HG03060 (cell line): ENCODE measurements at regions not wholly inside any gene's neighbourhood (a gene's known extent, or its start where the extent isn't known, plus 50 kb on each side); places are given as distances from the start of the nearest gene placed in this dataset.
"Not testable (repeated sequence)": the region's sequence is repeated elsewhere in the genome, so short reads cannot be mapped to it uniquely, and the experiment has no call there.

ENCODE experiments used
- ATAC-seq: cut with Tn5 transposase; IDR thresholded peaks from one replicate; pipeline ENCODE4 v1.9.1; 2021; ENCODE audit warnings: low read depth, moderate number of reproducible peaks; ENCODE audit not compliant: unreplicated experiment

- ATAC-seq = not testable (repeated sequence)
These were observed 140.5 kb upstream of the MAN1A1 start for GRCh38 chr6:119490050-119490449.

DNA sequence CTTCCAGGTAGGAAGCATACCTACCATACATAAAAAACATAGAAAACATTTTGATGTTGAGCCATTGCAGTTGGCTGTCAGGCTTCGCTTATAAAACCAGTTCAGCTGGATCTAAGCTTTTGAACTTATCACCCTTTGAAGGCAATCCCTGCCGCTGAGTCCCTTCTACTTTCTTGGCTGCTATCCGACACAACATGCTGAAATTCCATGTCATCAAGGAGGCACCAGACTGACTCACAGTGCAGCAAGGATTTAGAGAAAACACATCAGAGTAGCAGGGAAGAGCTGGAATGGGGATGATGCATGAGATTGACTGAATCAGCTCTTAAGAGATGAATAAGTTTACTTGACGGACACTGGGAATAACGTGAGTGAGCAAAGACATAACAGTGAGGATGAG lies 135.0 kb upstream of the MAN1A1 start:
- no peak for ATAC-seq

- no peak for ATAC-seq
These were observed 134.3 kb upstream of the MAN1A1 start for GRCh38 chr6:119483908-119484307.

DNA sequence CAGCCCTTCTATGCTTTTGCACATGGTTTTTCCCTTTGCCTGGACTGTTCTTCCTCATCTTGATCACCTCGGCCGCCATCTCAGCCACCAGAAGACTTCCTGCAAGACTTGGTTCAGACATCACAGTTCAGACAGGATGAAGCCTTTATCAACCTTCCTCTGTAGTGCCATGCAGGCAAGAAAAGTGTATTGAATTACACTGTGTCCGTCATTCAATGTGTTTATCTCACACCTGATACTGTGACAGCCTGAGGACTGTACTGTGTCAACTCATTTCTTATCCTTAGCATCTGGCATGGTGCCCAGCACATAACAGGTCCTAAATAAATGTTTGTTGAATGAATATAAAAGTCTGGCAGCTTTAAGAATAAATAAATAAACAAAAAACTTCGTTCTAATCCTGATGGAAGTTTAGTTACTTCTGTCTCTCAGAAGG lies 133.3 kb upstream of the MAN1A1 start:
- ATAC-seq = no peak

DNA sequence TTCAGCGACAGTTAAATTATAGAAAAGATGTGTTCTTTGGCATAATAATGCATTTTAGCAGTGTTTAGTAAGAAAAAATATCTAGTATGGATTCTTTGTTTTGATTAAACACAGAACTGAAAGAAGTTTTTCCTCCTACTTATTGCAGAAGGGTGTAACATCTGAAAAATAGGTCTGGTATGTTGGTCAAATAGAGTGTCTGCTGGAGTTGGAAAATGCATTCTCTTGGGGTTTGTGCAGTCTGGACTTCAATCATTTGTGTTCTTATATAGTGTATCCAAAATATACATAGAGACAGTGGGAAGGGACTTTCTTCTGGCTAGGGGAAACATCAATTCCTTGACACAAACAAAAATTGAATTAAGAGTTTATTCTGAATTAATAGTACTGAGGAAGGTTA lies 132.4 kb upstream of the MAN1A1 start:
- ATAC-seq = no peak

- ATAC-seq = no peak
These were observed 131.5 kb upstream of the MAN1A1 start for GRCh38 chr6:119480961-119481497.

- no peak for ATAC-seq
These were observed 130.5 kb upstream of the MAN1A1 start for GRCh38 chr6:119479860-119480655.

GRCh38 chr6:119476554-119476953 lies 127.0 kb upstream of the MAN1A1 start:
- ATAC-seq = peak; percentile 67

GRCh38 chr6:119476024-119476423 lies 126.5 kb upstream of the MAN1A1 start:
- ATAC-seq = no peak

- no peak for ATAC-seq
These were observed 121.5 kb upstream of the MAN1A1 start for GRCh38 chr6:119470893-119471542.

GRCh38 chr6:119467488-119468081 lies 118.0 kb upstream of the MAN1A1 start:
- no peak for ATAC-seq

- ATAC-seq = no peak
These were observed 116.7 kb upstream of the MAN1A1 start for GRCh38 chr6:119466226-119466625.

GRCh38 chr6:119463081-119463626 lies 113.6 kb upstream of the MAN1A1 start:
- ATAC-seq = peak; percentile 72

DNA sequence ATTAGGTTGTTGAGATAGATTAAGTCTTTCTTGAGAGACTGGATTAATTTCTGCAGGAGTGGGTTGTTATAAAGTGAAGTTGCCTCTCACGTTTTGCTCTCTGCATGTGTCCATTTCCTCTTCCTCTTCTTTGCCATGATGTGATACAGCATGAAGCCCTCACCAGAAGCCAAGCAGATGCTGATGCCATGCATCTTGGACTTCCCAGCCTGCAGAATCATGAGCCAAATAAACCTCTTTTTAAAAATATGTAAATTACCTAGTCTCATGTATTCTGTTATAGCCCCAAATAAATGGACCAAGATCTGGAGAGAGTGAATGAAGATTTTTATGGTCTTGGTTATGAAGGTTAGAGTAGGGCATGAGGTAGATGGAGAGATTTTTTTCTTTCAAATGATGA lies 111.6 kb upstream of the MAN1A1 start:
- no peak for ATAC-seq

- peak; percentile 70 for ATAC-seq
These were observed 109.8 kb upstream of the MAN1A1 start for GRCh38 chr6:119459207-119459974.

- no peak for ATAC-seq
These were observed 105.2 kb upstream of the MAN1A1 start for GRCh38 chr6:119454714-119455113.

- no peak for ATAC-seq
These were observed 104.0 kb upstream of the MAN1A1 start for GRCh38 chr6:119453242-119454200.

DNA sequence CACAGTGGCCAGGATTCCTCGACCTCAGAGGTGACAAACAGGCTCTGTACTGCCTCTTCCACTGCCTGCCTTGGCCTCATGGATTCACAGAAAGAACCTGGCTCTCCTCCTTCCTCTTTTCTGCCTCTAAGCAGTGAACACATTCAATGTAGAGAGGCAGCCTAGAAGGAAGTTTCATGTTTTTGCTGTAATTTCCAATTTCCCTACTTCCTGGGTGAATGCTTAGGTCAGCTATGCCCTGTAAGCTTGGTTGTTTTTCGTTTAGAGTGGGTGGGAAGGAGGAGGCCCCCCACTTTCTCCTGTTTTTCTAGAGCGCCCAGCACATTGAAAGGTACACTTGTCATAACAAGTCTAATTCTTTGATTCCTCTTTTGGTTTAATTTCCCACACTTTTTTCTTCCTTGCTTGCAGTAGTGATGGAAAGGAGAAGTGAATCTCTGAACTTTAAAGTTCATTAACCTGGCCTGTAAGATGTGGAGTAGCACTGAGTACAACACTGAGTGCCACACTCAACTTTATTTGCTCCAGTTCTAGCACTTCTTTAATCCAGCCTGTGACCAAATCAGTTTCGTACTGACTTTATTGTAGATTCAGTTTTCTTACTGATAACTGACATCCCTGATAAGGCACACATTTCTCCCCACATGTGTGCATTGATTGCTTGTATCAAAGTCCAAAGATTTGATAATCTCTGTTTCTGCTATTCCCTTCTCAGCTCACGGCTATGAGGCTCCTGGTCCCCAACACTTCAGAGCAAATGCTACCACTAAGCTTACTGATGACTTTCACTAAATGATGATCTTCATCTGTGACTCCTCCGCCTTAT lies 100.0 kb upstream of the MAN1A1 start:
- ATAC-seq = no peak
